HUES6 (cell line): ENCODE measurements at regions not wholly inside any gene's neighbourhood (a gene's known extent, or its start where the extent isn't known, plus 50 kb on each side); places are given as distances from the start of the nearest gene placed in this dataset.

ENCODE experiments used
- H3K27ac ChIP-seq: 2 replicates; pipeline ENCODE4 v1.7.0; 2013; ENCODE audit warnings: low read depth, mild to moderate bottlenecking, low read length, inconsistent platforms
- H3K27me3 ChIP-seq: 2 replicates; pipeline ENCODE4 v1.6.1; 2013; ENCODE audit warnings: low read length; ENCODE audit not compliant: control insufficient read depth, insufficient read depth
- H3K36me3 ChIP-seq: 2 replicates; pipeline ENCODE4 v1.6.1; 2013; ENCODE audit warnings: low read length; ENCODE audit not compliant: control insufficient read depth, insufficient read depth
- H3K4me1 ChIP-seq: 2 replicates; pipeline ENCODE4 v1.6.1; 2013; ENCODE audit warnings: low read length; ENCODE audit not compliant: control insufficient read depth, insufficient read depth
- H3K4me3 ChIP-seq: 2 replicates; pipeline ENCODE4 v1.5.1; 2013; ENCODE audit warnings: low read depth, low read length
- H3K9ac ChIP-seq: one replicate; pipeline ENCODE4 v1.6.1; 2013; ENCODE audit warnings: mild to moderate bottlenecking, low read length
- H3K9me3 ChIP-seq: 2 replicates; pipeline ENCODE4 v1.6.1; 2013; ENCODE audit warnings: low read depth, low read length; ENCODE audit not compliant: control insufficient read depth, insufficient read depth

DNA sequence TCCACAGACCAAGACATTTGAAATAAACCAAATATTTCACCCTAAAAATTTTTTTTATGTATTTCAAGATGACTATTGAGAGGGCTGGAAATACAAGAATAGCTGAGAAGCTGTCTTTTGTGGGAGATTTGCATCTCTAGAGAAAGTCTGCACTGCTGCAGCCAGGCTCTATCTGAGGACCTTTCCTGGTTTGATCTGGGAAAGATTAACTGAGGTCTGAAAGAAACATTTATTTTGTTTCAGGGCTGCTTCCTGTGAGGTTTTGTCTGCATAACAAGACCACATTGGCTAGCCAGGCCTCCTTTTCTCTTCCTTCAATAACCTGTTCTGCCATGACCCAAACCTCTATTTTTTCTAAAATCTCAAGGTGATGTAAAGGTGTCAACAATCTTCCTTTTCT, 117.5 kb upstream of the ARHGEF26 start:
- Histone ChIP-seq H3K9me3 (no peaks in the 10 kb centered on the region), H3K4me3 (no peak overlapping the region), H3K27ac (no peak overlapping the region), H3K36me3 (no peaks in the 10 kb centered on the region), H3K27me3 (no peaks in the 10 kb centered on the region), H3K4me1 (no peaks in the 10 kb centered on the region), H3K9ac (no peak overlapping the region)

DNA sequence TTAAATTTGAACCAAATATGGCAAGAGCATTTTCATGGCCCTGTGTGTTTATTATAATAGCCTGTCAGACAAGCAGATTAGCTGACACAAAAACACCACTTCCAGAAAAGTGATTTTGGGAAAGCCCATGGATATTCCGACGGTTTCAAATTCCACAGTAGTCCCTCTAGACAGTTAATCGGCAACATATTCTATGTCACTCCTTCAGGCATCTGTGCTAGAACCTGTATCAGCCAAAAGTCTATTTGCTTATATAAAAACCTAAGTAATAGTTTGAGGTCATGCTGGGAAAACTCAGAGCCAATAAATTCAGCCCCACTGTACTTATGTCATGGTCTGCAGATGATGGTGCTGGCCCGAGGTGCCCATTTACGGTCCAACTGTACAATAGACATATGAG, 110.2 kb upstream of the ARHGEF26 start:
- no peaks in the 10 kb centered on the region for H3K4me1 ChIP-seq
- H3K36me3 ChIP-seq: no peaks in the 10 kb centered on the region
- H3K4me3 ChIP-seq: no peak overlapping the region
- no peak overlapping the region for H3K27ac ChIP-seq
- H3K9me3 ChIP-seq: no peaks in the 10 kb centered on the region
- no peak overlapping the region for H3K9ac ChIP-seq
- H3K27me3 ChIP-seq: no peaks in the 10 kb centered on the region

DNA sequence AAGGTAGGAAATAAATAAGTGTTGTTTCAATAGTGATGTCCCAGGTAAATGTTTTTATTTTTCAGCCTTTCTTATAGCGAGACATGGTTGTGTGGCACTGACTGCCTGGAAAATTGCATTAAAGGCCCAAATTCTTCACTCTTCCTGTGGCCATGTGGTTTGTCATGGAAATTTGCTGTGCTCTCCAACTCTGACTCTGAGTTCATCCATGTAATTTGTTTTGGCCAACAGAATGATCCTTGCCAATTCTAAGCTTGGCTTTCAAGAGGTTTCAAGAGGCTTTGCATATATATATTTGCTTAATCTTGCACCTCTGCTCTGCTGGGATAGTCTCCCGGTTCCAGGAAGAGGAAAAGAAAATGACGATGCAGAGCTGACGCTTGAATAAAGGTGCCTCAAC, 107.5 kb upstream of the ARHGEF26 start:
- H3K27ac ChIP-seq: no peak overlapping the region
- H3K9me3 ChIP-seq: no peaks in the 10 kb centered on the region
- H3K4me3 ChIP-seq: no peak overlapping the region
- H3K27me3 ChIP-seq: no peaks in the 10 kb centered on the region
- H3K4me1 ChIP-seq: no peaks in the 10 kb centered on the region
- H3K9ac ChIP-seq: no peak overlapping the region
- H3K36me3 ChIP-seq: no peaks in the 10 kb centered on the region

DNA sequence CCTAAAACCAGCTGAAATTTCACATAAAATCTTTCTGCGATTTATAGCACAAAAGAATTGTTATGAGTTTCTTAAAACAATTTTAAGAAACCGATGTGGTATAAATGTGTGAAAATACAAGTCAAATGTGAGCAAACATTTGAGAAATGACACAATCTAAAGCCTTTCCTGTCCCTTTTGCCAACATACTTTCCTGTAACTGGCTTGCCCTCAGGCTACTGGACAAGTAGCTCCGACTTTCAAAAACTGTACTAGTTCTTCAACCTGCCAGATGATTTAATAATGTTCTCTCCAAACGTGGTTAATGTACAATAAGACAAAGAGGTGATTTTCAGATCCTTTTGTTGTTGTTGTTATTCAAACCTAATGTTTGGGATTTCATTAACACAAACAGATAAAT, 105.9 kb upstream of the ARHGEF26 start:
- no peaks in the 10 kb centered on the region for H3K4me1 ChIP-seq
- H3K36me3 ChIP-seq: no peaks in the 10 kb centered on the region
- no peak overlapping the region for H3K27ac ChIP-seq
- no peaks in the 10 kb centered on the region for H3K9me3 ChIP-seq
- H3K4me3 ChIP-seq: no peak overlapping the region
- H3K27me3 ChIP-seq: no peaks in the 10 kb centered on the region
- no peak overlapping the region for H3K9ac ChIP-seq

DNA sequence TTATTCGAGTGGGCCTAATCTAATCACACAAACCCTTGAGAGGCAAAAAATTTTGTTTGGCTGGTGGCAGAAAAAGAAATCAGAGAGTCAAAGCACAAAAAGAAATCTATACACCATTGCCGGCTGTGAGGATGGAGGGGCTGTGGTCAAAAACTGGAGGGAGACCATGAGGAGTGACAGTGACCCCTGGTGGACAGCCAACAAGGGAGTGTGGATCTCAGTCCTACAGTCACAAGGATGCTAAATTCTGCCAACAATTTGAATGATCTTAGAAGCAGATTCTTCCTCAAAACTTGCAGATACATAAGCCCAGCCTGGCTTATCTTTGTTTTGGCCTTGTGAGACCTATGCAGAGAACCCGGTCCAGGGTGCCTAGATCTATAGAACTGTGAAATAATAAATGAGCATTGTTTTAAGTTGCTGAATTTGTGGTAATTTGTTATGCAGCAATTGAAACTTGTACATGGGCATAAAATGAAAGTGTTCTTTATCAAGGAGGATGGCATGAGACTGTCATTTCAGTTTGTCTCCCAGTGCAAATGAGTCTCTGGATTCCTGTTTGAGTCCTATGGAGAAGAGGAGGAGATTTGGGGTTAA, 103.0 kb upstream of the ARHGEF26 start:
- H3K27me3 ChIP-seq: no peaks in the 10 kb centered on the region
- no peak overlapping the region for H3K9ac ChIP-seq
- no peaks in the 10 kb centered on the region for H3K9me3 ChIP-seq
- H3K27ac ChIP-seq: no peak overlapping the region
- no peaks in the 10 kb centered on the region for H3K36me3 ChIP-seq
- no peak overlapping the region for H3K4me3 ChIP-seq
- H3K4me1 ChIP-seq: no peaks in the 10 kb centered on the region

DNA sequence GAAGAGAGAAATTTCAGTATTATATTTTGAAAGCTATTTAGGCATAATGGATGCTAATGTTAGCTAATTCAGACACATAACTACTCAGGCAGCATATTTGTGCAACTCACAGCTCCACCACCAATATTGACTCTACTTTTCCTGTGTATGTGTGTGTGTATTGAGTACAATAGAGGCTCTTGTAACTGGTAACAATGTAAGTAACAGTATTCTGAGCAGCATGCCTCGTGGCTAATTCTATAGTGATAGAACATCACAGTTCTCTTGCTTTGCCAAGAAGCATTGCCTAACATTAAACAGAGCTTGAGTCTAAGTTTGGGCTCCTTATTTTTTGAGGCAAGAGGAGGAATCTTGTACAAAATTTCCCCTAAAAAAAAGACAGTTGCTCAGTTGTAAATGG, 98.6 kb upstream of the ARHGEF26 start:
- Histone ChIP-seq H3K27ac (no peak overlapping the region), H3K9me3 (no peaks in the 10 kb centered on the region), H3K27me3 (no peaks in the 10 kb centered on the region), H3K4me3 (no peak overlapping the region), H3K9ac (no peak overlapping the region), H3K4me1 (no peaks in the 10 kb centered on the region), H3K36me3 (no peaks in the 10 kb centered on the region)

DNA sequence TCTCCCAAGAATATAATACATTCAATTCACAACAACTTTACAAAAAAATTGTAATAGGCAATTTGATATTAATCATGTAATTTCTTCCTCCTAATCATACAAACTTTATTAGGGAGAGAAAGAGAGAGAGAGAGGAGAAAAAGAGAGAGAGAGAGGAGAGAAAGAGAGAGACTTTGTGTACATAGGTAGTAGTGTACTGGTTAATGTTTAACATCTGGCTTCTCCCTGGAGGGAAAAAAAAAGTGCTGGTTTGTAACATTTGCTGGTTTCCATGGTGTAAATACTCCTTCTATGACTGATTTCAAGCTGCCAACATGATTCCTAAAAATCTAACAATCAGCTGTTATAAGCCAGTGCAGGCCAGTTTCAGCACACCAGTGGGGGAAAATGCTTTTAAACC, 98.0 kb upstream of the ARHGEF26 start:
- H3K27me3 ChIP-seq: no peaks in the 10 kb centered on the region
- H3K9me3 ChIP-seq: no peaks in the 10 kb centered on the region
- no peak overlapping the region for H3K9ac ChIP-seq
- no peak overlapping the region for H3K4me3 ChIP-seq
- no peak overlapping the region for H3K27ac ChIP-seq
- H3K4me1 ChIP-seq: no peaks in the 10 kb centered on the region
- no peaks in the 10 kb centered on the region for H3K36me3 ChIP-seq

DNA sequence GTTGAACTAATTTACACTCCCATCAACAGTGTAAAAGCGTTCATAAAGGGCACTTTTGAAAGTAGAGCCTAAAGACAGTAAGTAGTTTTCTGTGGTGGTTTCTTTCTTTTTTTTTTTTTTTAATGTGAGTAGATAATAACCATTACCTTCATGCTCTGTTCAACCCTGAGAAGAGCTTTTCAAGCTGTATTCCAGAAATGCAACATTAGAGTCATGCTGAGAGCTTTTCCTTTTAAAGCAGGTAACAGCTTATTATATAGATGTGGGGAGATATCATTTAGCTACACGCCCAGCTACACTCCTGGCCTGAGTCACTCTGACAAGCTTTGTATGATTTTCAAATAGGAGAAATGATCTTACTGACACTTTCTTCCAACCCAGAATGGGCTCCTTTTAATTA, 96.2 kb upstream of the ARHGEF26 start:
- Histone ChIP-seq H3K4me1 (no peaks in the 10 kb centered on the region), H3K9ac (no peak overlapping the region), H3K27me3 (no peaks in the 10 kb centered on the region), H3K36me3 (no peaks in the 10 kb centered on the region), H3K27ac (no peak overlapping the region), H3K9me3 (no peaks in the 10 kb centered on the region), H3K4me3 (no peak overlapping the region)

DNA sequence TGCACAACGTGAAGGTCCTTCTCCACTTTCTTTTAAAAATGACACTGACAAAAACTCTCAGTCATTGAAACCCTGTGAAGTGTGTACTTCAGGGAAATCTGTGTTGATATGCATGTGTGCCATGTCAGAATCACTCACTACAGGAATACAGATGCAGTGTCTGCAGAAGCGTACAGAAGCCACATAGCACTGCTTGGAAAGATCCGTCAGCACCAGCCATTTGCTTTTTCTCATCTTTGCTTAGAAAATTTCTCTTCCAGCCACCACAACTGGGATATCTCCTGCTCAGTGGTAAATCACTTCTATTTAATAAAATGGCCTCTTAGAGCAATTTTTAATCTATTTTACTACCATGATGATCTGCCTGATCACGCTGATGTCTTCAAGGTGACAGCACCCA, 91.3 kb upstream of the ARHGEF26 start:
- H3K27me3 ChIP-seq: no peaks in the 10 kb centered on the region
- H3K4me3 ChIP-seq: no peak overlapping the region
- H3K36me3 ChIP-seq: no peaks in the 10 kb centered on the region

DNA sequence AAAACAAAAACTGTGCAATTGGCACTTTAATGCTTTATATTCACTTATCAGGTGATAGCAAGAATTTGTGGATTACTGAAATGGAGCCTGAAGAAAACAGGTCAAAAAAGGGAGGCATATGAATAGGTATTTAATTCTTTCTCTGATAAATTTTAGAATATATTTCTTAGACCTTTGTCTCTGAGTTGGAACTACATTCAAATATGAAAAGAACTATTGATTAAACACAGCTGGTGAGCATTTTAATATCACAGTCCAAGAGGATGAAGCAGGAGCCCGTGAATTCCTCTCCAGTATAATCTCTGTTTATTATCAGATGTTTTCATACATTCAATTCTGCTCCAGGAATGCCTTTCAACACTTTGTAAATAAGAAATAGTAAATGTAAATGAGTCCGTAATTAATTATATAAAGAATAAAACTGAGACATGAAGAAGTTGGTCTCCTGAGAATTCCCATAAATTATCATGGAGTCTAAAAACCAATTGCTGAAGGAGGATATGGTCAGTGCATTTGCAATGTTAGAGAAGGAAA, 86.3 kb upstream of the ARHGEF26 start:
- H3K9me3 ChIP-seq: no peaks in the 10 kb centered on the region
- H3K27ac ChIP-seq: no peak overlapping the region
- no peaks in the 10 kb centered on the region for H3K4me1 ChIP-seq
- no peak overlapping the region for H3K9ac ChIP-seq
- no peaks in the 10 kb centered on the region for H3K27me3 ChIP-seq
- H3K36me3 ChIP-seq: no peaks in the 10 kb centered on the region
- no peak overlapping the region for H3K4me3 ChIP-seq

More for the DNA sequence above, 91.3 kb upstream of the ARHGEF26 start:
- Histone ChIP-seq H3K9me3 (no peaks in the 10 kb centered on the region), H3K27ac (no peak overlapping the region), H3K4me1 (no peaks in the 10 kb centered on the region), H3K9ac (no peak overlapping the region)

DNA sequence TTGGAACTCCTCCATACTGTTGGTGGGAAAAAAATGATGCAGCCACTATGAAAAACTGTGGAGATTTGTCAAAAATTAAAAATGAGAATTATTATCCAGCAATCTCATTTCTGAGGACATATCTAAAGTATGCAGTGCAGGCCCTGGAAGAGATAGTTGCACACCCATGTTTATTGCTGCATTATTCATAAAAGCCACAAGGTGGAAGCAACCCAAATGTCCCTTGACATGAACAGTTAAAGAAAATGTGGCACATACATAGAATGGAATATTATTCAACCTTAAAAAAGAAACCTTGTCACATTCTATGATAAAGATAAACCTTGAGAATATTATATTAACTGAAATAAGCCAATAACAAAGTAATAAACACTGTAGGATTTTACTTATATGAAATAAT, 80.9 kb upstream of the ARHGEF26 start:
- no peaks in the 10 kb centered on the region for H3K4me1 ChIP-seq
- H3K9ac ChIP-seq: no peak overlapping the region
- H3K9me3 ChIP-seq: no peaks in the 10 kb centered on the region
- no peaks in the 10 kb centered on the region for H3K36me3 ChIP-seq
- no peak overlapping the region for H3K4me3 ChIP-seq
- H3K27me3 ChIP-seq: no peaks in the 10 kb centered on the region
- no peak overlapping the region for H3K27ac ChIP-seq

DNA sequence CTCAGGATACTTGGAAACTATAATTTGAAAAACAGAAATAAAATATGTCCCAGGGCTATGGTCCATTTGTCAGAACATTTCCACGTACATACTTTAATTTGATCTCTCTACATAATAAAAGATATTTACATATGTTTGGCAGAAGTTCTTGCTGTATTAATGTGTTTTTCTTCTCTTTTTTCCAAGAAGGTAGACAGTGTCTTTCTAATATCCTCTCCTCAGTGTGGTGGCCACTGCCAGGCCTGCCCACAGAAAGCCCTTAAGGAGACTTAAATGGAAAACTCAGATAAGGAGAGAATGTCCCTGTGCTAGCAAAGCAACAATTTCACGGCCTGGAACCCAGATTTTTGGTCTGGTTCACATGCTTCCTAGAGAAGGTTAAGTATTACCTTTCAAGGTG, 76.5 kb upstream of the ARHGEF26 start:
- no peak overlapping the region for H3K27ac ChIP-seq
- no peaks in the 10 kb centered on the region for H3K36me3 ChIP-seq
- H3K9ac ChIP-seq: no peak overlapping the region
- H3K27me3 ChIP-seq: no peaks in the 10 kb centered on the region
- no peaks in the 10 kb centered on the region for H3K9me3 ChIP-seq
- H3K4me3 ChIP-seq: no peak overlapping the region
- H3K4me1 ChIP-seq: no peaks in the 10 kb centered on the region
